ENCODE measurements at regions not wholly inside any gene's neighbourhood (a gene's known extent, or its start where the extent isn't known, plus 50 kb on each side); places are given as distances from the start of the nearest gene placed in this dataset.

DNA sequence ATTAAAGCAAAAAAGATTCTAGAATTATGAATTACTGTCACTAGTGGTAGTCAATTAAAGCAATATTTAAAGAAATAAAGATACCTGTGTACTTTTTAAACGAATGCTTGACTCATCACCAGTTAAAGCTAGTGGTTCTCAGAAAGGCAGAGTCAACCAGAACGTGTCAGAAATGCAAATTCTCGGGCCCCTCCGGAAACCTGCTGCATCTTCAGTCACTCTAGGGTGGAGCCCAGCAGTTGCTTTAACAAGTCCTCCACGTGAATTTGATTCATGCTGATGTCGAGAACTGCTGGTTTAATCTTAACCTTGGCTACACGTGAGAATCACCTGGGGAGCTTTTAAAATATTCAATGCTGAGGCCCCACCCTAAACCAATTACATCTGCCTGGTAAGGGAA is 169.8 kb upstream of the SDK2 start:
- CTCF ChIA-PET: no interaction called here
- peaks cover 18% of the 10 kb centered on the region for H3K27me3 ChIP-seq (ENCODE audit: insufficient read depth, low read length)
- ATAC-seq: no peak

More for the DNA sequence above, 169.8 kb upstream of the SDK2 start:
- ChIA-PET POLR2A (no interaction called here), RAD21 (ENCODE audit: low non-redundant PET in 1 of 2, low total read pairs in 2 of 2, uncharacterized antibody in 2 of 2, unreplicated experiment in 2 of 2) (no interaction called here)
- Histone ChIP-seq H3K9me3 (ENCODE audit: control insufficient read depth in 1 of 2, insufficient read depth in 1 of 2, low read depth in 1 of 2, low read length in 2 of 2) (peaks cover 4 to 8% of the 10 kb centered on the region in 2 experiments; a peak in 3 of 4 replicates), H3K4me1 (ENCODE audit: control insufficient read depth in 1 of 2, insufficient read depth in 2 of 2, low read length in 2 of 2) (no peaks in the 10 kb centered on the region), H3K9ac (ENCODE audit: low read length) (no peak overlapping the region), H3K27ac (ENCODE audit: low read depth, low read length) (no peak overlapping the region), H3K79me2 (ENCODE audit: insufficient read depth, low read length) (no peaks in the 10 kb centered on the region), H2AFZ (ENCODE audit: low read depth, low read length, poor library complexity, severe bottlenecking) (no peak overlapping the region), H3K4me3 (replicated peaks in 1 of 2; ENCODE audit: low read depth in 1 of 2, low read length in 2 of 2) (no peak overlapping the region), H4K20me1 (ENCODE audit: insufficient read depth) (no peaks in the 10 kb centered on the region), H3K4me2 (ENCODE audit: low read length) (no peak overlapping the region), H3K36me3 (ENCODE audit: control insufficient read depth in 1 of 2, insufficient read depth in 2 of 2, low read length in 2 of 2) (no peaks in the 10 kb centered on the region), H3K9me2 (ENCODE audit: insufficient read depth) (no peaks in the 10 kb centered on the region)
- no peak for DNase-seq (ENCODE audit: low read depth, low spot score)
- BruUV-seq (replicated peaks): no TSS peak
- intact Hi-C loops (cut with micrococcal nuclease): no loop called here
- TF ChIP-seq, protein P1, sequence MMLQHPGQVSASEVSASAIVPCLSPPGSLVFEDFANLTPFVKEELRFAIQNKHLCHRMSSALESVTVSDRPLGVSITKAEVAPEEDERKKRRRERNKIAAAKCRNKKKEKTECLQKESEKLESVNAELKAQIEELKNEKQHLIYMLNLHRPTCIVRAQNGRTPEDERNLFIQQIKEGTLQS (IDR thresholded peaks at IDR 0.05): no peak
- no peak for TF ChIP-seq SIN3A (IDR thresholded peaks at IDR 0.05; ENCODE audit: low read depth)
- TF ChIP-seq EZH2phosphoT487 (IDR thresholded peaks at IDR 0.05; ENCODE audit: borderline replicate concordance): no peak
- TF ChIP-seq, protein P2, sequence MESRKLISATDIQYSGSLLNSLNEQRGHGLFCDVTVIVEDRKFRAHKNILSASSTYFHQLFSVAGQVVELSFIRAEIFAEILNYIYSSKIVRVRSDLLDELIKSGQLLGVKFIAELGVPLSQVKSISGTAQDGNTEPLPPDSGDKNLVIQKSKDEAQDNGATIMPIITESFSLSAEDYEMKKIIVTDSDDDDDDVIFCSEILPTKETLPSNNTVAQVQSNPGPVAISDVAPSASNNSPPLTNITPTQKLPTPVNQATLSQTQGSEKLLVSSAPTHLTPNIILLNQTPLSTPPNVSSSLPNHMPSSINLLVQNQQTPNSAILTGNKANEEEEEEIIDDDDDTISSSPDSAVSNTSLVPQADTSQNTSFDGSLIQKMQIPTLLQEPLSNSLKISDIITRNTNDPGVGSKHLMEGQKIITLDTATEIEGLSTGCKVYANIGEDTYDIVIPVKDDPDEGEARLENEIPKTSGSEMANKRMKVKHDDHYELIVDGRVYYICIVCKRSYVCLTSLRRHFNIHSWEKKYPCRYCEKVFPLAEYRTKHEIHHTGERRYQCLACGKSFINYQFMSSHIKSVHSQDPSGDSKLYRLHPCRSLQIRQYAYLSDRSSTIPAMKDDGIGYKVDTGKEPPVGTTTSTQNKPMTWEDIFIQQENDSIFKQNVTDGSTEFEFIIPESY (IDR thresholded peaks at IDR 0.05; ENCODE audit: extremely low read depth, insufficient replicate concordance, low read length): no peak
- no peak for TF ChIP-seq TCF7L2 (IDR thresholded peaks at IDR 0.05; ENCODE audit: borderline replicate concordance, extremely low read depth, insufficient read depth, insufficient read length)
- TF ChIP-seq ZNF274 (IDR thresholded peaks at IDR 0.05; ENCODE audit: low read depth, low read length): no peak
- no peak for TF ChIP-seq SP1 (IDR thresholded peaks at IDR 0.05; ENCODE audit: low read depth)
- TF ChIP-seq EGR1 (IDR thresholded peaks at IDR 0.05; ENCODE audit: low read depth): no peak
- no peak for TF ChIP-seq ELF1 (IDR thresholded peaks at IDR 0.05; ENCODE audit: borderline replicate concordance, low read depth)
- TF ChIP-seq, protein P3, sequence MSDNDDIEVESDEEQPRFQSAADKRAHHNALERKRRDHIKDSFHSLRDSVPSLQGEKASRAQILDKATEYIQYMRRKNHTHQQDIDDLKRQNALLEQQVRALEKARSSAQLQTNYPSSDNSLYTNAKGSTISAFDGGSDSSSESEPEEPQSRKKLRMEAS (IDR thresholded peaks at IDR 0.05): no peak
- TF ChIP-seq EZH2 (IDR thresholded peaks at IDR 0.05): no peak
- TF ChIP-seq, protein P4, sequence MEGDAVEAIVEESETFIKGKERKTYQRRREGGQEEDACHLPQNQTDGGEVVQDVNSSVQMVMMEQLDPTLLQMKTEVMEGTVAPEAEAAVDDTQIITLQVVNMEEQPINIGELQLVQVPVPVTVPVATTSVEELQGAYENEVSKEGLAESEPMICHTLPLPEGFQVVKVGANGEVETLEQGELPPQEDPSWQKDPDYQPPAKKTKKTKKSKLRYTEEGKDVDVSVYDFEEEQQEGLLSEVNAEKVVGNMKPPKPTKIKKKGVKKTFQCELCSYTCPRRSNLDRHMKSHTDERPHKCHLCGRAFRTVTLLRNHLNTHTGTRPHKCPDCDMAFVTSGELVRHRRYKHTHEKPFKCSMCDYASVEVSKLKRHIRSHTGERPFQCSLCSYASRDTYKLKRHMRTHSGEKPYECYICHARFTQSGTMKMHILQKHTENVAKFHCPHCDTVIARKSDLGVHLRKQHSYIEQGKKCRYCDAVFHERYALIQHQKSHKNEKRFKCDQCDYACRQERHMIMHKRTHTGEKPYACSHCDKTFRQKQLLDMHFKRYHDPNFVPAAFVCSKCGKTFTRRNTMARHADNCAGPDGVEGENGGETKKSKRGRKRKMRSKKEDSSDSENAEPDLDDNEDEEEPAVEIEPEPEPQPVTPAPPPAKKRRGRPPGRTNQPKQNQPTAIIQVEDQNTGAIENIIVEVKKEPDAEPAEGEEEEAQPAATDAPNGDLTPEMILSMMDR (IDR thresholded peaks at IDR 0.05 in 2 of 3, conservative IDR thresholded peaks at IDR 0.05 in 1 of 3; ENCODE audit: borderline replicate concordance in 1 of 3, insufficient read depth in 1 of 3, low read depth in 2 of 3, low read length in 2 of 3): no peak
- TF ChIP-seq SRF (IDR thresholded peaks at IDR 0.05; ENCODE audit: low read depth): no peak
- TF ChIP-seq POLR2AphosphoS5 (IDR thresholded peaks at IDR 0.05; ENCODE audit: low read depth, low read length): no peak
- no peak for TF ChIP-seq JUND (IDR thresholded peaks at IDR 0.05)
- TF ChIP-seq CEBPB (IDR thresholded peaks at IDR 0.05; ENCODE audit: low read depth): no peak
- no peak for TF ChIP-seq FOSL1 (IDR thresholded peaks at IDR 0.05; ENCODE audit: low read depth)

Data from HCT116 (cell line).